Heart right ventricle (tissue), 16 donors: ENCODE measurements at regions not wholly inside any gene's neighbourhood (a gene's known extent, or its start where the extent isn't known, plus 50 kb on each side); places are given as distances from the start of the nearest gene placed in this dataset.
"Not testable (repeated sequence)": the region's sequence is repeated elsewhere in the genome, so short reads cannot be mapped to it uniquely, and the experiment has no call there.

Source experiments
- ATAC-seq, 8 donors: fragments of 200-7000 bp; cut with Tn5 transposase; one replicate each; pipeline ENCODE4 v1.9.1; 2020; ENCODE audit warnings: mild to moderate bottlenecking in 8 of 8, moderate library complexity in 8 of 8, moderate number of reproducible peaks in 1 of 8
- DNase-seq, 2 donors: peaks; one replicate each; pipeline ENCODE4 v3.0.0-alpha.2; 2020
- H3K27ac ChIP-seq, 10 donors: fragments of 200-600 bp; sonication (generic) in 2 of 10; one replicate each; pipeline versions ENCODE4 v1.5.0 to v1.8.0; 2020 to 2022; ENCODE audit warnings: mild to moderate bottlenecking in 3 of 10
- H3K27me3 ChIP-seq, 7 donors: fragments of 200-600 bp; one replicate each; pipeline ENCODE4 v1.8.0; 2021 to 2022; ENCODE audit warnings: mild to moderate bottlenecking in 2 of 7
- H3K36me3 ChIP-seq, 9 donors: fragments of 200-600 bp; sonication (generic) in 1 of 9; one replicate each; pipeline versions ENCODE4 v1.5.0 to v1.8.0; 2020 to 2022; ENCODE audit warnings: mild to moderate bottlenecking in 2 of 9
- H3K4me1 ChIP-seq, 9 donors: fragments of 200-600 bp; sonication (generic) in 1 of 9; one replicate each; pipeline versions ENCODE4 v1.5.0 to v1.8.0; 2020 to 2022; ENCODE audit warnings: mild to moderate bottlenecking in 4 of 9
- H3K4me3 ChIP-seq, 10 donors: fragments of 200-600 bp; sonication (generic) in 2 of 10; one replicate each; pipeline versions ENCODE4 v1.5.0 to v1.8.0; 2020 to 2022; ENCODE audit warnings: mild to moderate bottlenecking in 7 of 10, moderate library complexity in 2 of 10
- H3K9me3 ChIP-seq, 11 donors: fragments of 200-600 bp in 10 of 11; sonication (generic) in 2 of 11; one replicate each; pipeline versions ENCODE4 v1.5.0 to v1.8.0; 2013 to 2022; ENCODE audit warnings: mild to moderate bottlenecking in 2 of 11, control low read depth in 1 of 11, moderate library complexity in 1 of 11
- WGBS, 2 donors: extraction: QIAGEN DNeasy Blood & Tissue Kit; methylation state at CpG; one replicate each; pipeline ENCODE4 v1.1.7; 2013; ENCODE audit warnings: inconsistent platforms in 1 of 2; 5-methylcytosine and 5-hydroxymethylcytosine counted together
- intact Hi-C, 10 donors: fragments of 100-400 bp; cut with DNase I; formaldehyde crosslinking; loops; one replicate each; pipeline versions ENCODE4 v1.11.1 to v1.14.2; 2022
- TF ChIP-seq, protein P1 (sequence below), 9 donors: fragments of 200-600 bp; sonication (generic) in 2 of 9; IDR thresholded peaks; one replicate each; pipeline versions ENCODE4 v1.5.0 to v1.8.0; 2021 to 2022; ENCODE audit warnings: antibody characterized with exemption in 9 of 9, mild to moderate bottlenecking in 5 of 9, moderate library complexity in 1 of 9
- donor health status: Arrhythmogenic right ventricular cardiomyopathy.
- donor health status: ischemic (EF 13 %, LVEDD 7.1; RV severe dilation, severe dysfunction).
- donor health status: healthy with polysubstance abuse.
- donor health status: DM: no; HTN: yes; CAD: no.
- donor health status: DM: no; HTN: no; CAD: no.
- donor health status: ischemic (EF 25% LVEDD 6.9; RV normal size, moderate dysfunction).
- donor health status: ischemic (EF 25% LVEDD 5.7; RV mildly dilated, moderate dysfunction).
- donor health status: healthy.
- donor health status: DM: yes; HTN: yes; CAD: no.
- donor health status: Ischemic cardiomyopathy.
- donor health status: ischemic (EF 35%, LVEDD 5.7; RV mildly dilated, moderate dysfunction).
- donor health status: nonischemic (EF 11% LVEDD 7.7; RV severe dilation, severe dysfunction).
- donor health status: DM: yes; HTN: yes; CAD: no.
- donor health status: PGD.
- donor health status: ischemic (EF 29% LVEDD 5.4; RV normal size, mild dysfunction).
- donor health status: nonischemic (EF 23%, LVEDD 6.1; RV moderate dilation, normal function).

DNA sequence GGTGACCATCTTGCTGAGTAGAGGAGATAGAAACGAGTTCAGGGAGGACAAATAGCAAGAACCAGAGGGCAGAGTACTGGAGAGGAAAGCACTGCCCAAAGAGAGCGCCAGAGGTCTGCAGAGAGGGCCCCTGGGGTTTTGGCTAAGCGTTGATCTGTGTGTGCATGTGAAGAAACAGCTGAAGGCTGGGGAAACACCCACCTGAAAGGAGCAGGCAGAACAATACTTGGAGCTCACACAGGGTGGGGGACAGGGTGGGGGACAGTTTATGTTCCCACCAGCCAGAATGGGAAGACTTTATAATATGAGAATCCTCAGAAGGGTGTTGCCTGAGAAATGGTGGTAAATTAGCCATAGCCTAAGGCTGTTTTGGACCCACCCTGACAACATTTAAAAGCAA is 200.4 kb downstream of the NPIPB11 start:
- DNase-seq, H3K27ac ChIP-seq, H3K4me3 ChIP-seq, ATAC-seq, H3K36me3 ChIP-seq, H3K27me3 ChIP-seq, intact Hi-C loops: not testable (repeated sequence)
- 70 to 74% methylated on average over 3 of the region's 3 CpGs for WGBS, 2 donors
- peaks cover 0 to 11% (median 0%) of the 10 kb centered on the region in 11 donors for H3K9me3 ChIP-seq
- peaks cover 0 to 12% (median 0%) of the 10 kb centered on the region in 9 donors for H3K4me1 ChIP-seq

DNA sequence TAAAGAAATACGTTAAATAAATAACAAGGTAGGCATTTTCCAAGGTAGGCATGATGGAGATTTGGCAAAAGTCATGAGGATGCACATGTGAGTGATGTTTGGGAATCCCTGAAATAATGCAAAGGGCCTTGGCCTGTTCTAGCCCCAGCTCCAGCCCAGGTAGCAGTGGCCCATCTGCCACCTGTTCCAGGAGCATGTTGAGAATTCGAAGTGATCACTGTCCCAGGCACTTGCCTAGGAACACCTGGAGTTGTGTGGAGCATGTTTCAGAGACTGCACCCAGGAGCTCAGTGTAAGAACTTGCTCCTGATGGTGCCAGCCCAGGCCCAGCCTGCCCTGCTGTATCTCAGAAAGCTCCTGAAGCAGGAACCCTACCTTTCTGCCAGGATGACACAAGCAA is 201.4 kb downstream of the NPIPB11 start:
- H3K36me3 ChIP-seq, ATAC-seq, H3K4me3 ChIP-seq, intact Hi-C loops, H3K27ac ChIP-seq, H3K27me3 ChIP-seq, DNase-seq: not testable (repeated sequence)
- 91 to 97% methylated on average over 2 of the region's 2 CpGs for WGBS, 2 donors
- Histone ChIP-seq H3K4me1 (peaks cover 0 to 18% (median 0%) of the 10 kb centered on the region in 9 donors), H3K9me3 (peaks cover 0 to 11% (median 0%) of the 10 kb centered on the region in 11 donors)

DNA sequence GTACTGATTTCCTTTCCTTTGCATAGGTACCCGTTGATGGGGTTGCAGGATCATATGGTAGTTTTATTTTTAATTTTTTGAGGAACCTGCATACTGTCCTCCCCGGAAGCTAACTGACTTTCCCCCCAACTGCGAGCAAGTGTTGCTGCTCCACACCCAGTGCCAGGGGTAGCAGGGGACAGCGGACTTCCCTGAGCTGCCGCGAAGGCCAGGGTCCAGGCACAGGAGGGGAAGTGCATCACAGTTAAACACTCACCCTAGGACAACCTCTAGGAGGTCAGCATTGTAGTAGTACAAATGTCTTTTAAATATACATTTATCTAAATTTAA is 201.7 kb downstream of the NPIPB11 start:
- peaks cover 0 to 19% (median 1%) of the 10 kb centered on the region in 9 donors for H3K4me1 ChIP-seq
- no peak overlapping the region for H3K27ac ChIP-seq
- WGBS, 2 donors, result 90 to 92% methylated on average over 6 of the region's 6 CpGs
- no peaks in the 10 kb centered on the region for H3K27me3 ChIP-seq
- H3K9me3 ChIP-seq, result peaks cover 0 to 11% (median 0%) of the 10 kb centered on the region in 11 donors
- intact Hi-C loops, result no loop called here
- DNase-seq (no peak), ATAC-seq (no peak)
- no peaks in the 10 kb centered on the region for H3K36me3 ChIP-seq
- no peak overlapping the region for H3K4me3 ChIP-seq
- TF ChIP-seq, protein P1, sequence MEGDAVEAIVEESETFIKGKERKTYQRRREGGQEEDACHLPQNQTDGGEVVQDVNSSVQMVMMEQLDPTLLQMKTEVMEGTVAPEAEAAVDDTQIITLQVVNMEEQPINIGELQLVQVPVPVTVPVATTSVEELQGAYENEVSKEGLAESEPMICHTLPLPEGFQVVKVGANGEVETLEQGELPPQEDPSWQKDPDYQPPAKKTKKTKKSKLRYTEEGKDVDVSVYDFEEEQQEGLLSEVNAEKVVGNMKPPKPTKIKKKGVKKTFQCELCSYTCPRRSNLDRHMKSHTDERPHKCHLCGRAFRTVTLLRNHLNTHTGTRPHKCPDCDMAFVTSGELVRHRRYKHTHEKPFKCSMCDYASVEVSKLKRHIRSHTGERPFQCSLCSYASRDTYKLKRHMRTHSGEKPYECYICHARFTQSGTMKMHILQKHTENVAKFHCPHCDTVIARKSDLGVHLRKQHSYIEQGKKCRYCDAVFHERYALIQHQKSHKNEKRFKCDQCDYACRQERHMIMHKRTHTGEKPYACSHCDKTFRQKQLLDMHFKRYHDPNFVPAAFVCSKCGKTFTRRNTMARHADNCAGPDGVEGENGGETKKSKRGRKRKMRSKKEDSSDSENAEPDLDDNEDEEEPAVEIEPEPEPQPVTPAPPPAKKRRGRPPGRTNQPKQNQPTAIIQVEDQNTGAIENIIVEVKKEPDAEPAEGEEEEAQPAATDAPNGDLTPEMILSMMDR (IDR thresholded peaks at IDR 0.05), result no peak

DNA sequence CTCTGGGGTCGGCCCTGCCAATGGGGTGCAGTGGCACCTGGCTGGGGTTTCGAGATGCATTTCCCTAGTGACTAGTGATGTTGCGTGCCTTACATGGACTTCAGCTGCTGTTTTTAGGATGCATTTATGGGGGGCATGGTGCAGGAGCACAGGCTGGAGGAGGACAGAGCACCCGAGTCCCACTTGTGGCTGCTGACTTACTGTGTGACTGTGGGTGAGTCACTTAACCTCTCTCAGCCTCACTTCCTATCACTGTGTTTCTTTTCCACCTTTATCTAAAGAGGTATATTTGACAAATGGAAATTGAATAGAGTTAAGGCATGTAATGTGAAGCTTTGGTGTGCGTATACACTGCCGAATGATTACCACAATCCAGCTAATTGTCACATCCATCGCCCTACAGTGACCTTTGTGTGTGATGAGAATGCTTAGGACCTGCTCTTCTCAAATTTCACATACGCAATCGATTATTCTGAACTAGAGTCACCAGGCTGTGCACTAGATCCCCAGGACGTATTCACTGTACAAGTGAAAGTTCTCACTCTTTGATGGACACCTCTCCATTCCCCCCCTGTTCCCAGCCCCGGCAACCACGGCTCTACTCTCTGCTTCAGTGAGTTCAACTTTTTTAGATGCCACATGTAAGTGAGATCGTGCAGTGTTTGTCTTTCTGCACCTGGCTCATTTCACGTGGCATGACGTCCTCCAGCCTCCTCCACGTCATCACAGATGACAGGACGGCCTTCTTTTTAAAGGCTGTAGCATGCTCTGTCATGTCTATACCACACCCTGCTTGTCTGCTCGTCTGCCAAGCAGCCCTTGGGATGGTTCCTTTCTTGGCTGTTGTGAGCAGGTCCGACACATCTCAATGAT is 202.3 kb downstream of the NPIPB11 start:
- H3K9me3 ChIP-seq, result peaks cover 0 to 11% (median 0%) of the 10 kb centered on the region in 11 donors
- peaks cover 0 to 25% (median 7%) of the 10 kb centered on the region in 9 donors for H3K4me1 ChIP-seq
- 91 to 94% methylated on average over 19 of the region's 19 CpGs for WGBS, 2 donors
- H3K36me3 ChIP-seq, intact Hi-C loops, H3K4me3 ChIP-seq, H3K27me3 ChIP-seq, H3K27ac ChIP-seq, ATAC-seq, DNase-seq: not testable (repeated sequence)

DNA sequence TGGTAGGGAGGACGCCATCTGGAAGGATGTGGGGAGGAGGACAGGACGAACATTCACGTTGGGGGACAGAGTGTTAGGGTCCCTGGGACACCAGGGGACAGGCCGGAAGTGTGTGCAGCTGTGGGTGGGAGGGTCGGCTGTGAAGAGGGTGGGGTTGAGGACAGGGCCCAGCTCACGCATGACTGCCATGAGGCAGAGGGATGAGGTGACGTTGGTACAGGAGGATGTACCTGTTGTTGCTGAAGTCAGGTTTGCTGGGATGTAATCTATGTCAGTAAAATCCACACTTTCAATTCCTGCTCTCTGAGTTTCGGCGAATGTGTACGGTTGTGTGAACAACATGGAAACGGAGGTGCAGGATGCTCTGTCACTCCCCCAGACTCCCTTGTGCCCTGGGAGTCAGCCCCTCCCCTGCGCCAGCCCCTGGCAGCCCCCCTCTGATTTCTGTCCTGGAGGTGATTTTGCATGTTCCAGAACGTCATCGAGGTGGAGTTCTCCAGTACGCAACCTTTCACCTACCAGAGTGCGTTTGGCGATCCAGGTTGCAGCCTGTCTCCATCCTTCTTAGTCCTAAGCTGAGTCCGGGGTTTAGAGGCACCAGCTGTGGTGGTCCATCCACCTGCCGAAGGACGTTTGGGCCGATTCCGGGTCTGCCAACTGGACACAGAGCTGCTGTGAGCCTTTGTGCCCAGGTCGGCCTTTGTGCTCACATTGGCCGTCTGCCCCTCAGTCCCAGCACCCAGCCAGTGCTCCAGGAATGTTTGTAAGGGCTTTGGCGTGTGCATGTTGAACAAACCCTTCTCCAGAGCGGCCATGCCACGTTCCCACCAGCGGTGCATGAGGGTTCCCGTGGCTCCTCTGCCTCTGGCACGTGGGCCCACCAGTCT is 203.2 kb downstream of the NPIPB11 start:
- peak overlapping the region in 1 of 10 donors; percentile 31 for H3K27ac ChIP-seq
- H3K27me3 ChIP-seq, H3K36me3 ChIP-seq, H3K4me3 ChIP-seq, intact Hi-C loops, DNase-seq, ATAC-seq: not testable (repeated sequence)
- peaks cover 0 to 11% (median 0%) of the 10 kb centered on the region in 11 donors for H3K9me3 ChIP-seq
- 89 to 92% methylated on average over 30 of the region's 30 CpGs for WGBS, 2 donors
- H3K4me1 ChIP-seq, result peaks cover 0 to 31% (median 10%) of the 10 kb centered on the region in 9 donors

DNA sequence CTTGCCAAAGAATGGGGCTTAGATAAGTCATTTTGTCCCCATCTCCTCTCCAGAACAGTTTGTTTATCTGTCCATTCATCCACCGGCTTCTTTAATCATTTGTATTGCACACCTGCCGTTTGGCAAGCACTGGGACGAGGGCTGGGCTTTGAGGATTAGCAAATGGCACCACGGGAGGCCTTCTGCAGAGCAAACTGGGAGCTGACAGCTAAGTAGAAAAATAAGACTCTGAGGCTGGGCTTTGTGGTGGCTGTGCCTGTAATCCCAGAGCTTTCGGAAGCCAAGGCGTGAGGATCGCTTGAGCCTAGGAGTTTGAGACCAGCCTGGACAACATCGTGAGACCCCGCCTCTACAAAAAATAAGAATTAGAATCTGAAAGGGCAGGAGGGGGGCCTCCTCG is 203.9 kb downstream of the NPIPB11 start:
- DNase-seq, H3K36me3 ChIP-seq, intact Hi-C loops, H3K4me3 ChIP-seq, H3K27me3 ChIP-seq, ATAC-seq: not testable (repeated sequence)
- Histone ChIP-seq H3K9me3 (peaks cover 0 to 11% (median 0%) of the 10 kb centered on the region in 11 donors), H3K27ac (peak overlapping the region in 1 of 10 donors; percentile 31), H3K4me1 (peaks cover 0 to 31% (median 10%) of the 10 kb centered on the region in 9 donors)
- WGBS, 2 donors, result 69 to 72% methylated on average over 10 of the region's 10 CpGs

DNA sequence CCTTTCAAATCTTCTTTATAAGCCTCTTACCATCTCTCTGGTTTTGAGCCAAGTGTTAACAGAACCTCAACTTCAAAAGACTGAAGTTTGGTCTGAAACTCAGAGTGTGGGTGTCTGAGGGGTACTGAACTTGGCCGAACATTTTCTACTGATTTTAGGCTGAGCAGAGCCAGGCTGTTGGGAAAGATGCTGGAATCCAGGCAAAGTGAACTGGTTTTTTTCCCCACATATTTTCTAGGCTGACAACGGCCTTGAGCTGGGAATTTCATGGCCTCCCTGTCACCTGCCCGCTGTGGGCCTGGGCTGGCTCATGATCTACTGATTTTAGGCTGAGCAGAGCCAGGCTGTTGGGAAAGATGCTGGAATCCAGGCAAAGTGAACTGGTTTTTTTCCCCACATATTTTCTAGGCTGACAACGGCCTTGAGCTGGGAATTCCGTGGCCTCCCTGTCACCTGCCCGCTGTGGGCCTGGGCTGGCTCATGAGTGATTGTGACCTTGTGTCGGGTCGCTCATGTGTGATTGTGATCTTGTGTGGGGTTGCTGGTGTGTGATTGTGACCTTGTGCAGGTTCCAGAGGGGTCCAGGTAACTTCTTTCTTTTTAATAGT is 204.4 kb downstream of the NPIPB11 start:
- H3K27ac ChIP-seq, result peak overlapping the region in 4 of 10 donors; percentile 28 to 80 (median 51)
- H3K36me3 ChIP-seq, H3K27me3 ChIP-seq, H3K4me3 ChIP-seq, intact Hi-C loops: not testable (repeated sequence)
- H3K4me1 ChIP-seq, result peaks cover 0 to 31% (median 10%) of the 10 kb centered on the region in 9 donors
- ATAC-seq (peak in 4 of 8 donors; percentile 4 to 28 (median 12)), DNase-seq (peak in 1 of 2 donors; percentile 47)
- peaks cover 0 to 11% (median 0%) of the 10 kb centered on the region in 11 donors for H3K9me3 ChIP-seq
- WGBS, 2 donors, result 52 to 69% methylated on average over 7 to 8 of the region's 8 CpGs

DNA sequence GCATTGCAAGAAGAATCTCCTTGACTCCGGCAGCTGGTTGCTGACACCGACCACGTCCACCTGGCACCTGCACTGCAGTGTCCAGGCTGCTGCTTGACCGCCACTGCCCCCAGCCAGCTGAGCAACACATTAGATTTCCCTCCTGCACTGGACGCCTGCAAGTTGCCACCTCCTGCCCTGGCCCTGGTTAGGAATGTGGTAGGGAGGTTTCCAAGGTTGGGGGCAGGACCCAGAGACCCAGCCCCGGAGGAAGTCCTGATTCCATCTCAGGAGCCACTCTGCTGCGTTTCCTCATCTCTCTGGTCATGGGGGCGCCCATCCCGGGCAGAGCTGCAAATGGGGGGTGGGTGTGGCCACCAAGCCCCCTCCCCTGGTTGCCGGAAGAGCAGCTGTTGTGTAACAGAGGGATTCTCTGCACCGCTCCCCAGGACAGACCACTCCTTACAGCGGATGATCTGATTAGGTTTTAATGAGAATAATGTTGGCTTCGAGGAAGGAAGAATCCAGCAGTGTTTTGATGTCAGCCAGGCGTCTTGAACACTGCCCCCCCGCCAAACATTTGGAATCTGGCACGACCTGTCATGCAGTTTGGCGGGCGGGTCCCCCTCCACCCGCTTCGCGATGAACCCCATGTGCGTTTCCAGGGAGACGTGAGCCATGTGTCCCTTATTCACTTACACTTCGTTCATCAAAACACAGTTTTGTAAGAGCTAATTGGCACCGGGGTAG is 205.1 kb downstream of the NPIPB11 start:
- 70 to 79% methylated on average over 25 of the region's 25 CpGs for WGBS, 2 donors

DNA sequence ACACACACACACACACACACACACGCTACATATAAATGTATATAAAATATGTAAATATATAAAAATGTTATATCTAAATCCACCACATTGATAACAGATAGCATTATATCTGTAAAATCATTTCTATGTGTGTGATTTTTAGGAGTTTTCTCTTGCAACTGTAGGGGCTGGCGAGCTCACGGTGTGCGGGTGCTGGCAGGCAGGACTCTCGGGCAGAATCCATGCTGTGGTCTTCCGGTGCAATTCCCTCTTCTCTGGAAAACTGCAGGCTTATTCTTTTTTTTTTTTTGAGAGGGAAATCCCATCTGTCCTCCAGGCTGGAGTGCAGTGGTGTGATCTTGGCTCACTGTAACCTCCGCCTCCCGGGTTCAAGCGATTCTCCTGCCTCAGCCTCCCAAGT is 205.8 kb downstream of the NPIPB11 start:
- Histone ChIP-seq H3K4me1 (peaks cover 0 to 31% (median 10%) of the 10 kb centered on the region in 9 donors), H3K27ac (peak overlapping the region; percentile 23 to 80 (median 46))
- DNase-seq, intact Hi-C loops, H3K9me3 ChIP-seq, H3K36me3 ChIP-seq, H3K27me3 ChIP-seq, H3K4me3 ChIP-seq: not testable (repeated sequence)
- 77 to 88% methylated on average over 9 of the region's 9 CpGs for WGBS, 2 donors
- peak in 1 of 8 donors; percentile 28 for ATAC-seq

More for the DNA sequence above, 205.1 kb downstream of the NPIPB11 start:
- DNase-seq, H3K36me3 ChIP-seq, H3K9me3 ChIP-seq, H3K4me3 ChIP-seq, H3K27me3 ChIP-seq, intact Hi-C loops: not testable (repeated sequence)
- ATAC-seq, result peak in 6 of 8 donors; percentile 3 to 25 (median 15)
- peaks cover 0 to 31% (median 10%) of the 10 kb centered on the region in 9 donors for H3K4me1 ChIP-seq
- peak overlapping the region in 8 of 10 donors; percentile 23 to 80 (median 46) for H3K27ac ChIP-seq
